ENCODE measurements at regions not wholly inside any gene's neighbourhood (a gene's known extent, or its start where the extent isn't known, plus 50 kb on each side); places are given as distances from the start of the nearest gene placed in this dataset.

GRCh38 chr5:21225223-21226064, 1237.4 kb upstream of the CDH18 start:
- TF ChIP-seq CTCF (conservative IDR thresholded peaks at IDR 0.05; ENCODE audit: control insufficient read depth, insufficient read depth, low read depth, low read length), result no peak
- no peak for DNase-seq (ENCODE audit: low read depth)
- H3K4me3 ChIP-seq (ENCODE audit: control insufficient read depth, low read depth, low read length), result no peak overlapping the region

GRCh38 chr5:21221616-21222015, 1233.6 kb upstream of the CDH18 start:
- no peak overlapping the region for H3K4me3 ChIP-seq (ENCODE audit: control insufficient read depth, low read depth, low read length)
- TF ChIP-seq CTCF (conservative IDR thresholded peaks at IDR 0.05; ENCODE audit: control insufficient read depth, insufficient read depth, low read depth, low read length), result no peak
- DNase-seq (ENCODE audit: low read depth), result no peak

- H3K4me3 ChIP-seq (ENCODE audit: control insufficient read depth, low read depth, low read length), result no peak overlapping the region
- TF ChIP-seq CTCF (conservative IDR thresholded peaks at IDR 0.05; ENCODE audit: control insufficient read depth, insufficient read depth, low read depth, low read length), result no peak
- DNase-seq (ENCODE audit: low read depth), result no peak
Measured at GRCh38 chr5:21219966-21220365, 1232.0 kb upstream of the CDH18 start.

- no peak for TF ChIP-seq CTCF (conservative IDR thresholded peaks at IDR 0.05; ENCODE audit: control insufficient read depth, insufficient read depth, low read depth, low read length)
- DNase-seq (ENCODE audit: low read depth), result no peak
- no peak overlapping the region for H3K4me3 ChIP-seq (ENCODE audit: control insufficient read depth, low read depth, low read length)
Measured at GRCh38 chr5:21219251-21219650, 1231.3 kb upstream of the CDH18 start.

- no peak for DNase-seq (ENCODE audit: low read depth)
- no peak for TF ChIP-seq CTCF (conservative IDR thresholded peaks at IDR 0.05; ENCODE audit: control insufficient read depth, insufficient read depth, low read depth, low read length)
- H3K4me3 ChIP-seq (ENCODE audit: control insufficient read depth, low read depth, low read length), result no peak overlapping the region
Measured at GRCh38 chr5:21212026-21212425, 1224.0 kb upstream of the CDH18 start.

GRCh38 chr5:21209409-21209808, 1221.4 kb upstream of the CDH18 start:
- H3K4me3 ChIP-seq (ENCODE audit: control insufficient read depth, low read depth, low read length), result no peak overlapping the region
- no peak for DNase-seq (ENCODE audit: low read depth)
- TF ChIP-seq CTCF (conservative IDR thresholded peaks at IDR 0.05; ENCODE audit: control insufficient read depth, insufficient read depth, low read depth, low read length), result no peak
